Small intestine (tissue), 7 donors: ENCODE measurements at regions not wholly inside any gene's neighbourhood (a gene's known extent, or its start where the extent isn't known, plus 50 kb on each side); places are given as distances from the start of the nearest gene placed in this dataset.
"Not testable (repeated sequence)": the region's sequence is repeated elsewhere in the genome, so short reads cannot be mapped to it uniquely, and the experiment has no call there.

Source experiments
- DNase-seq, 2 donors: peaks; one replicate each; pipeline versions ENCODE4 v3.0.0 to v3.0.0-alpha.2; 2013
- FAIRE-seq: peaks from 2 replicates; lab custom pipeline; 2012; peaks lifted over from hg19 to GRCh38; lab: Jason Lieb, UNC
- H3K27ac ChIP-seq, 3 donors: one replicate each; pipeline ENCODE4 v1.5.1; 2013; ENCODE audit warnings: low read length in 2 of 3, mild to moderate bottlenecking in 2 of 3, control low read depth in 1 of 3, inconsistent platforms in 1 of 3, low read depth in 1 of 3, moderate library complexity in 1 of 3
- H3K27me3 ChIP-seq, 3 donors: one replicate each; pipeline ENCODE4 v1.6.1; 2013; ENCODE audit warnings: low read length in 3 of 3, inconsistent platforms in 1 of 3; ENCODE audit not compliant: control insufficient read depth in 3 of 3, insufficient read depth in 3 of 3
- H3K36me3 ChIP-seq, 3 donors: one replicate each; pipeline ENCODE4 v1.6.1; 2013; ENCODE audit warnings: low read length in 3 of 3, inconsistent platforms in 1 of 3, low read depth in 1 of 3, mild to moderate bottlenecking in 1 of 3, moderate library complexity in 1 of 3; ENCODE audit not compliant: control insufficient read depth in 3 of 3, insufficient read depth in 2 of 3
- H3K4me1 ChIP-seq, 3 donors: one replicate each; pipeline ENCODE4 v1.6.1; 2013; ENCODE audit warnings: low read length in 2 of 3, inconsistent platforms in 1 of 3, low read depth in 1 of 3, mild to moderate bottlenecking in 1 of 3, moderate library complexity in 1 of 3; ENCODE audit not compliant: control insufficient read depth in 3 of 3, insufficient read depth in 2 of 3
- H3K4me3 ChIP-seq, 3 donors: one replicate each; pipeline ENCODE4 v1.5.1; 2013; ENCODE audit warnings: low read length in 3 of 3, control low read depth in 1 of 3, inconsistent platforms in 1 of 3, low read depth in 1 of 3, mild to moderate bottlenecking in 1 of 3, moderate library complexity in 1 of 3
- H3K9me3 ChIP-seq, 2 donors: one replicate each; pipeline ENCODE4 v1.6.1; 2013; ENCODE audit warnings: low read depth in 1 of 2, low read length in 1 of 2; ENCODE audit not compliant: control insufficient read depth in 2 of 2, insufficient read depth in 1 of 2
- WGBS, 3 donors: extraction: QIAGEN DNeasy Blood & Tissue Kit; methylation state at CpG; one replicate each; pipeline ENCODE4 v1.1.7; 2013; 5-methylcytosine and 5-hydroxymethylcytosine counted together
- donor health status: healthy with polysubstance abuse.
- donor health status: control.
- donor health status: control.
- donor health status: Bipolar disorder and iron deficiency.
- donor health status: healthy.

GRCh38 chrX:79456593-79456992 lies 89.5 kb upstream of the ITM2A start:
- not testable (repeated sequence) for DNase-seq, H3K4me3 ChIP-seq, H3K27me3 ChIP-seq, H3K4me1 ChIP-seq, H3K27ac ChIP-seq, H3K36me3 ChIP-seq, FAIRE-seq, H3K9me3 ChIP-seq
- 75 to 86% (median 80%) methylated on average over 9 of the region's 9 CpGs for WGBS, 3 donors

GRCh38 chrX:79452881-79453280 lies 85.7 kb upstream of the ITM2A start:
- Histone ChIP-seq H3K9me3 (no peaks in the 10 kb centered on the region), H3K27ac (peak overlapping the region in 1 of 3 donors; percentile 33), H3K27me3 (no peaks in the 10 kb centered on the region), H3K4me3 (no peak overlapping the region), H3K36me3 (no peaks in the 10 kb centered on the region), H3K4me1 (peaks cover 0 to 10% (median 0%) of the 10 kb centered on the region in 3 donors)
- WGBS, 3 donors: 31 to 61% (median 48%) methylated on average over 1 of the region's 1 CpG
- DNase-seq (peak; percentile 39 to 58), FAIRE-seq (no peak)

- Histone ChIP-seq H3K9me3 (no peaks in the 10 kb centered on the region), H3K36me3 (no peaks in the 10 kb centered on the region), H3K27ac (no peak overlapping the region), H3K4me3 (no peak overlapping the region), H3K27me3 (no peaks in the 10 kb centered on the region), H3K4me1 (no peaks in the 10 kb centered on the region)
- 33 to 57% (median 54%) methylated on average over 3 of the region's 3 CpGs for WGBS, 3 donors
- FAIRE-seq (no peak), DNase-seq (no peak)
Observed at GRCh38 chrX:79444694-79445210, 77.6 kb upstream of the ITM2A start.

GRCh38 chrX:79443121-79443520 lies 76.0 kb upstream of the ITM2A start:
- Histone ChIP-seq H3K9me3 (no peaks in the 10 kb centered on the region), H3K27me3 (no peaks in the 10 kb centered on the region), H3K36me3 (no peaks in the 10 kb centered on the region), H3K27ac (no peak overlapping the region), H3K4me1 (no peaks in the 10 kb centered on the region), H3K4me3 (no peak overlapping the region)
- FAIRE-seq (no peak), DNase-seq (no peak)
- WGBS, 3 donors: 69 to 92% (median 81%) methylated on average over 1 of the region's 1 CpG

GRCh38 chrX:79440336-79440735 lies 73.2 kb upstream of the ITM2A start:
- Histone ChIP-seq H3K36me3 (no peaks in the 10 kb centered on the region), H3K27me3 (no peaks in the 10 kb centered on the region), H3K4me3 (no peak overlapping the region), H3K9me3 (no peaks in the 10 kb centered on the region), H3K4me1 (no peaks in the 10 kb centered on the region), H3K27ac (no peak overlapping the region)
- FAIRE-seq: no peak
- WGBS, 3 donors: 82 to 90% (median 83%) methylated on average over 5 of the region's 5 CpGs
- DNase-seq: no peak
